Effector memory CD4-positive, alpha-beta T cell (primary cell): ENCODE measurements at regions not wholly inside any gene's neighbourhood (a gene's known extent, or its start where the extent isn't known, plus 50 kb on each side); places are given as distances from the start of the nearest gene placed in this dataset.
"Not testable (repeated sequence)": the region's sequence is repeated elsewhere in the genome, so short reads cannot be mapped to it uniquely, and the experiment has no call there.

Source experiments
- DNase-seq, 3 donors: peaks; one replicate each; pipeline ENCODE4 v3.0.0-alpha.2; 2020
- H3K27ac ChIP-seq: 2 replicates; pipeline ENCODE4 v1.7.0; 2013; ENCODE audit warnings: mild to moderate bottlenecking, low read length, moderate library complexity; ENCODE audit not compliant: insufficient read depth, poor library complexity, severe bottlenecking
- H3K27me3 ChIP-seq: replicated peaks from 2 replicates; pipeline ENCODE4 v1.7.0; 2013; ENCODE audit warnings: mild to moderate bottlenecking, low read length; ENCODE audit not compliant: insufficient read depth, control insufficient read depth, poor library complexity, severe bottlenecking
- H3K36me3 ChIP-seq: 2 replicates; pipeline ENCODE4 v1.7.0; 2013; ENCODE audit warnings: mild to moderate bottlenecking, low read length, moderate library complexity; ENCODE audit not compliant: control insufficient read depth, insufficient read depth
- H3K4me1 ChIP-seq: 2 replicates; pipeline ENCODE4 v1.7.0; 2013; ENCODE audit warnings: low read length, mild to moderate bottlenecking; ENCODE audit not compliant: control insufficient read depth, insufficient read depth, poor library complexity, severe bottlenecking
- H3K4me3 ChIP-seq: 2 replicates; pipeline ENCODE4 v1.7.0; 2013; ENCODE audit warnings: low read length, low read depth, mild to moderate bottlenecking; ENCODE audit not compliant: insufficient read depth, poor library complexity, severe bottlenecking
- H3K9me3 ChIP-seq: 2 replicates; pipeline ENCODE4 v1.7.0; 2013; ENCODE audit warnings: mild to moderate bottlenecking, low read length, moderate library complexity; ENCODE audit not compliant: control insufficient read depth

- Histone ChIP-seq H3K27ac (no peak overlapping the region), H3K9me3 (no peaks in the 10 kb centered on the region), H3K4me3 (no peak overlapping the region), H3K4me1 (no peaks in the 10 kb centered on the region), H3K27me3 (no peaks in the 10 kb centered on the region), H3K36me3 (no peaks in the 10 kb centered on the region)
- no peak for DNase-seq
Measured at GRCh38 chr12:60714141-60714900, 1118.5 kb downstream of the SLC16A7 start.

GRCh38 chr12:60724475-60724874 lies 1128.6 kb downstream of the SLC16A7 start:
- H3K9me3 ChIP-seq = no peaks in the 10 kb centered on the region
- no peaks in the 10 kb centered on the region for H3K4me1 ChIP-seq
- no peak overlapping the region for H3K4me3 ChIP-seq
- H3K27ac ChIP-seq = no peak overlapping the region
- H3K27me3 ChIP-seq = no peaks in the 10 kb centered on the region
- no peak for DNase-seq
- no peaks in the 10 kb centered on the region for H3K36me3 ChIP-seq

GRCh38 chr12:60724984-60725383 lies 1129.2 kb downstream of the SLC16A7 start:
- Histone ChIP-seq H3K4me3 (no peak overlapping the region), H3K4me1 (no peaks in the 10 kb centered on the region), H3K27ac (no peak overlapping the region), H3K27me3 (no peaks in the 10 kb centered on the region), H3K9me3 (no peaks in the 10 kb centered on the region), H3K36me3 (no peaks in the 10 kb centered on the region)
- DNase-seq = no peak

GRCh38 chr12:60752589-60752988 lies 1156.8 kb downstream of the SLC16A7 start:
- no peak overlapping the region for H3K27ac ChIP-seq
- DNase-seq = no peak
- no peaks in the 10 kb centered on the region for H3K9me3 ChIP-seq
- no peak overlapping the region for H3K4me3 ChIP-seq
- H3K4me1 ChIP-seq = no peaks in the 10 kb centered on the region
- no peaks in the 10 kb centered on the region for H3K27me3 ChIP-seq
- H3K36me3 ChIP-seq = no peaks in the 10 kb centered on the region

GRCh38 chr12:60758224-60758623 lies 1162.4 kb downstream of the SLC16A7 start:
- Histone ChIP-seq H3K27ac (no peak overlapping the region), H3K27me3 (no peaks in the 10 kb centered on the region), H3K9me3 (no peaks in the 10 kb centered on the region), H3K4me3 (no peak overlapping the region), H3K36me3 (no peaks in the 10 kb centered on the region), H3K4me1 (no peaks in the 10 kb centered on the region)
- DNase-seq = no peak

GRCh38 chr12:60760965-60761364 lies 1165.1 kb downstream of the SLC16A7 start:
- Histone ChIP-seq H3K36me3 (no peaks in the 10 kb centered on the region), H3K4me3 (no peak overlapping the region), H3K27me3 (no peaks in the 10 kb centered on the region), H3K4me1 (no peaks in the 10 kb centered on the region), H3K27ac (no peak overlapping the region), H3K9me3 (no peaks in the 10 kb centered on the region)
- no peak for DNase-seq

- not testable (repeated sequence) for H3K36me3 ChIP-seq, DNase-seq, H3K27me3 ChIP-seq, H3K9me3 ChIP-seq, H3K27ac ChIP-seq, H3K4me1 ChIP-seq, H3K4me3 ChIP-seq
Measured at GRCh38 chr12:60801166-60801565, 1205.3 kb downstream of the SLC16A7 start.

- Histone ChIP-seq H3K27ac (no peak overlapping the region), H3K4me3 (no peak overlapping the region), H3K4me1 (no peaks in the 10 kb centered on the region), H3K9me3 (no peaks in the 10 kb centered on the region), H3K36me3 (no peaks in the 10 kb centered on the region), H3K27me3 (no peaks in the 10 kb centered on the region)
- no peak for DNase-seq
Measured at GRCh38 chr12:60803147-60803546, 1207.3 kb downstream of the SLC16A7 start.

- H3K36me3 ChIP-seq = no peaks in the 10 kb centered on the region
- H3K27ac ChIP-seq = no peak overlapping the region
- no peak for DNase-seq
- H3K9me3 ChIP-seq = no peaks in the 10 kb centered on the region
- H3K4me3 ChIP-seq = no peak overlapping the region
- no peaks in the 10 kb centered on the region for H3K4me1 ChIP-seq
- H3K27me3 ChIP-seq = no peaks in the 10 kb centered on the region
Measured at GRCh38 chr12:60805364-60805763, 1209.5 kb downstream of the SLC16A7 start.

GRCh38 chr12:60819794-60820193 lies 1224.0 kb downstream of the SLC16A7 start:
- H3K27me3 ChIP-seq = no peaks in the 10 kb centered on the region
- no peak for DNase-seq
- H3K4me3 ChIP-seq = no peak overlapping the region
- H3K27ac ChIP-seq = no peak overlapping the region
- no peaks in the 10 kb centered on the region for H3K4me1 ChIP-seq
- H3K36me3 ChIP-seq = no peaks in the 10 kb centered on the region
- H3K9me3 ChIP-seq = peaks cover 3% of the 10 kb centered on the region
